Left lung (tissue), 4 donors: ENCODE measurements at regions not wholly inside any gene's neighbourhood (a gene's known extent, or its start where the extent isn't known, plus 50 kb on each side); places are given as distances from the start of the nearest gene placed in this dataset.

ENCODE experiments used
- ATAC-seq: fragments of 200-7000 bp; cut with Tn5 transposase; one replicate; pipeline ENCODE4 v1.9.1; 2020; ENCODE audit warnings: moderate library complexity
- DNase-seq, 4 donors: peaks; one replicate each; pipeline ENCODE4 v3.0.0-alpha.2; 2013 to 2020
- H3K27ac ChIP-seq, 2 donors: fragments of 200-600 bp; sonication (generic) in 1 of 2; one replicate each; pipeline versions ENCODE4 v1.5.0 to v1.8.0; 2020 to 2021
- H3K27me3 ChIP-seq, 2 donors: fragments of 200-600 bp; sonication (generic) in 1 of 2; one replicate each; pipeline versions ENCODE4 v1.5.0 to v1.8.0; 2020 to 2021
- H3K36me3 ChIP-seq, 2 donors: fragments of 200-600 bp; sonication (generic) in 1 of 2; one replicate each; pipeline versions ENCODE4 v1.5.0 to v1.8.0; 2020 to 2021
- H3K4me1 ChIP-seq, 2 donors: fragments of 200-600 bp; one replicate each; pipeline ENCODE4 v1.8.0; 2021
- H3K4me3 ChIP-seq, 2 donors: fragments of 200-600 bp; sonication (generic) in 1 of 2; one replicate each; pipeline versions ENCODE4 v1.5.0 to v1.8.0; 2020 to 2021; ENCODE audit warnings: mild to moderate bottlenecking in 1 of 2
- H3K9me3 ChIP-seq, 2 donors: fragments of 200-600 bp; sonication (generic) in 1 of 2; one replicate each; pipeline versions ENCODE4 v1.5.0 to v1.8.0; 2020 to 2021
- intact Hi-C, 2 donors: fragments of 100-400 bp; cut with DNase I; formaldehyde crosslinking; loops; one replicate each; pipeline versions ENCODE4 v1.11.2 to v1.14.2; 2022
- TF ChIP-seq, protein P1 (sequence below), 2 donors: fragments of 200-600 bp; sonication (generic) in 1 of 2; IDR thresholded peaks; one replicate each; pipeline versions ENCODE4 v1.5.0 to v1.8.0; 2021; ENCODE audit warnings: antibody characterized with exemption in 2 of 2
- donor health status: DM: no; HTN: yes; CAD: no.
- donor health status: DM: no; HTN: no; CAD: no.

DNA sequence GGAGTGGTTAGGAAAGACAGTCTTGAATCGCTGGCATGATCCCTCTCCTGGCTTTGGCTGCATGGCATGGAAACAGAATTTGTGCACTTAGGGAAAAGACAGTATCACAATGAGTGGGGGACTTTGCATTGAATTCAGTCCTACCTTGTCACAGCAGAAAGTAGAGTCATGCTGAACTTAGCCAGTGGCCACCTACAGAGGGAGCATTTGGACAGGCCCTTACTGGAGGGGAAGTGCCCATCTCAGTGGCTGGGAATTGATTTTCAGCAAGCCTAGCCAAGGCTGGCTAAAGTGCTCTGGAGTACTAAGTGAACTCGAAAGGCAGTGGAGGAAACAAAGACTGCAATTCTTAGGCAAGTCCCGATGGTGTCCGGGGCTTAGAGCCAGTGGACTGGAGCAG lies 364.3 kb upstream of the TOM1L1 start:
- H3K27me3 ChIP-seq: no peaks in the 10 kb centered on the region
- no peak overlapping the region for H3K4me3 ChIP-seq
- intact Hi-C loops: no loop called here
- ATAC-seq (no peak), DNase-seq (no peak)
- no peaks in the 10 kb centered on the region for H3K4me1 ChIP-seq
- peaks cover 0 to 11% of the 10 kb centered on the region in 2 donors for H3K9me3 ChIP-seq
- TF ChIP-seq, protein P1, sequence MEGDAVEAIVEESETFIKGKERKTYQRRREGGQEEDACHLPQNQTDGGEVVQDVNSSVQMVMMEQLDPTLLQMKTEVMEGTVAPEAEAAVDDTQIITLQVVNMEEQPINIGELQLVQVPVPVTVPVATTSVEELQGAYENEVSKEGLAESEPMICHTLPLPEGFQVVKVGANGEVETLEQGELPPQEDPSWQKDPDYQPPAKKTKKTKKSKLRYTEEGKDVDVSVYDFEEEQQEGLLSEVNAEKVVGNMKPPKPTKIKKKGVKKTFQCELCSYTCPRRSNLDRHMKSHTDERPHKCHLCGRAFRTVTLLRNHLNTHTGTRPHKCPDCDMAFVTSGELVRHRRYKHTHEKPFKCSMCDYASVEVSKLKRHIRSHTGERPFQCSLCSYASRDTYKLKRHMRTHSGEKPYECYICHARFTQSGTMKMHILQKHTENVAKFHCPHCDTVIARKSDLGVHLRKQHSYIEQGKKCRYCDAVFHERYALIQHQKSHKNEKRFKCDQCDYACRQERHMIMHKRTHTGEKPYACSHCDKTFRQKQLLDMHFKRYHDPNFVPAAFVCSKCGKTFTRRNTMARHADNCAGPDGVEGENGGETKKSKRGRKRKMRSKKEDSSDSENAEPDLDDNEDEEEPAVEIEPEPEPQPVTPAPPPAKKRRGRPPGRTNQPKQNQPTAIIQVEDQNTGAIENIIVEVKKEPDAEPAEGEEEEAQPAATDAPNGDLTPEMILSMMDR (IDR thresholded peaks at IDR 0.05): no peak
- H3K27ac ChIP-seq: no peak overlapping the region
- no peaks in the 10 kb centered on the region for H3K36me3 ChIP-seq

DNA sequence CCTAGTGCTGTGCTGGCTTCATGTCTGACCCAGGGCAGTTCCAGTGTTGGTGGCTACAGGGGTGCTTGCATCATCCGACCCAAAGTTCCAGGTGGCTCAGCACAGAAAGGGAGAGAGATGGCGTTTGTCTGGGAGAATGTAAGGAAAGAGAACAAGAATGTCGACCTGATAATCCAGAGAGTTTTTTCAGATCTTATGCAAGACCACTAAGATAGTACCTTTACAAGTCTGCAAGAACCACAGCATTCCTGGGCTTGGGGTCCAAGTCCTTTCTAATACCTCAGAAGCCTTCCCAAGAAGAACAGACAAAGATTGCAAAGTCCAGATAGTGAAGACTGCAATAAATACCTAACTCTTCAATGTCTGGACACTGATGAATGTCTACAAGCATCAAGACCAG lies 363.0 kb upstream of the TOM1L1 start:
- Histone ChIP-seq H3K36me3 (no peaks in the 10 kb centered on the region), H3K4me3 (no peak overlapping the region), H3K27me3 (no peaks in the 10 kb centered on the region), H3K27ac (no peak overlapping the region), H3K9me3 (peaks cover 0 to 11% of the 10 kb centered on the region in 2 donors), H3K4me1 (no peaks in the 10 kb centered on the region)
- ATAC-seq: no peak
- TF ChIP-seq, protein P1 (IDR thresholded peaks at IDR 0.05): no peak
- intact Hi-C loops: no loop called here
- no peak for DNase-seq

DNA sequence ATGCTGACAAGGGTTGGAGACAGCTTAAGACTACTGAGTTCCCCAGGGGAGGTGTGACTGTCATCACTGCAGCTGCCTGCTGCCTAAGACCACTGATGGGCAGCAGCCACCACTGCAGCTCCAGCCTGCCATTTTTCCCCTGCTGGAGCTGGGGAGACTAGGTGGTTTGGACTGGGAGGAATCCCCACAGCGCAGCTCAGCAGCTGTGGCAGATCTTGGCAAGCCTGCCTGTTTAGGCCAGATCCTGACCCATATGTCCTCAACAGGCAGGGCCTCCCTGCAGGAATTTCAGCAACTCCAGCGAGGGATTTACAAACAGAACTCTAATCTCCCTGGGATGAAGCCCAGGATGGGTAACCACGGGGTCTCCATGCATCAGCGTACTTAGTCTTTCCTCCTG lies 356.4 kb upstream of the TOM1L1 start:
- Histone ChIP-seq H3K9me3 (peaks cover 0 to 5% of the 10 kb centered on the region in 2 donors), H3K4me3 (no peak overlapping the region), H3K27ac (no peak overlapping the region), H3K36me3 (no peaks in the 10 kb centered on the region), H3K27me3 (no peaks in the 10 kb centered on the region), H3K4me1 (no peaks in the 10 kb centered on the region)
- intact Hi-C loops: no loop called here
- TF ChIP-seq, protein P1 (IDR thresholded peaks at IDR 0.05): no peak
- no peak for DNase-seq
- ATAC-seq: no peak

DNA sequence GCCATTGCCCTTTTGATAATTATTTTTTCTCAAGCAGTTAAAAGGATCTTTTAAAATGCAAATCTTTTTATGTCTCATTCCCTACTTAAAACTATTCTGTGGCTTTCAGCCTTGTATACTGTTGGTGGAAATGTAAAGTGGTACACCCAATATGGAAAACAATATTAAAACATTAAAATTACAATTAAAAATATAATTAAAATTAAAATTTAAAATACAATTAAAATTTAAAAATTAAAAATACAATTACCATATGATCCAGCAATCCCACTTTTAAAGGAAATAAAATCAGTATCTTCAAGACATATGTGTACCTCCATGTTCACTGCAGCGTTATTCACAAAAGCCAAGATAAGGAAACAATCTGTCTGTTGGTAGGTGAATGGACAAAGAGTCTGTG lies 340.8 kb upstream of the TOM1L1 start:
- peaks cover 0 to 18% of the 10 kb centered on the region in 2 donors for H3K9me3 ChIP-seq

DNA sequence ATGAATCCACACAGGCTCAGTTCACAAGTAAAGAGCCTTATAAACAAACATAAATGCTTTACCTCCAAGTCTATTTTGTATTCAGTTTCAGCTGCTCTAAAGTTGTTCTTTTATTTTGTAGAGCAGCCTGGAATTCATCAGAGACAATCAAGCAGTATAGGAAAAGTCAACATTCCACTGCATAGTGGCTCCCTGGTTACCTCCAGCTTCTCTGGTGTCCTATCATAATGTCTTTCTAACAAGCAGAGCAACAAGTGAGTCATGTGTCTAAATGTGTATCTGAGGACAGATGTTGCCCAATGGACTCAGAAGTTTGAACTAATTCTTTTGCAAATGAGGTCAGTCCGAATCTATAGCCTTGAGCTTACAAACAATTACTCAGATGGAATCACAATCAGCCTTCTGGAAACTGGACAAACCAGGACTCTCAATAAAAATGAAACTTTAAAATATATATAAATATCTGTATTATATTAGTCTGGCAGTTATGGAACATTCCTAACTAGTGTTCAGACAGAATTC lies 292.0 kb upstream of the TOM1L1 start:
- intact Hi-C loops: no loop called here
- TF ChIP-seq, protein P1 (IDR thresholded peaks at IDR 0.05): no peak
- no peak overlapping the region for H3K4me3 ChIP-seq
- H3K4me1 ChIP-seq: no peaks in the 10 kb centered on the region
- DNase-seq: no peak
- ATAC-seq: no peak
- H3K27me3 ChIP-seq: no peaks in the 10 kb centered on the region
- H3K27ac ChIP-seq: no peak overlapping the region
- H3K9me3 ChIP-seq: peaks cover 0 to 38% of the 10 kb centered on the region in 2 donors
- no peaks in the 10 kb centered on the region for H3K36me3 ChIP-seq

More for the DNA sequence above, 340.8 kb upstream of the TOM1L1 start:
- Histone ChIP-seq H3K27me3 (no peaks in the 10 kb centered on the region), H3K27ac (no peak overlapping the region), H3K4me1 (no peaks in the 10 kb centered on the region), H3K4me3 (no peak overlapping the region), H3K36me3 (no peaks in the 10 kb centered on the region)
- TF ChIP-seq, protein P1 (IDR thresholded peaks at IDR 0.05): no peak
- intact Hi-C loops: no loop called here
- ATAC-seq (no peak), DNase-seq (no peak)
